Mesendoderm (in vitro differentiated cells): ENCODE measurements at regions not wholly inside any gene's neighbourhood (a gene's known extent, or its start where the extent isn't known, plus 50 kb on each side); places are given as distances from the start of the nearest gene placed in this dataset.
"Not testable (repeated sequence)": the region's sequence is repeated elsewhere in the genome, so short reads cannot be mapped to it uniquely, and the experiment has no call there.

Source experiments
- DNase-seq: peaks from one replicate; pipeline ENCODE4 v3.0.0; 2013
- H2AK5ac ChIP-seq: 2 replicates; pipeline ENCODE4 v1.6.1; 2013; ENCODE audit warnings: low read length, inconsistent platforms
- H2BK120ac ChIP-seq: 2 replicates; pipeline ENCODE4 v1.6.1; 2013; ENCODE audit warnings: low read depth, mild to moderate bottlenecking, low read length, moderate library complexity, mixed read lengths
- H2BK15ac ChIP-seq: replicated peaks from 2 replicates; pipeline ENCODE4 v1.6.1; 2013; ENCODE audit warnings: low read depth, mild to moderate bottlenecking, moderate library complexity
- H2BK5ac ChIP-seq: 2 replicates; pipeline ENCODE4 v1.6.1; 2013; ENCODE audit warnings: low read length, inconsistent platforms
- H3K18ac ChIP-seq: 2 replicates; pipeline ENCODE4 v1.6.1; 2013; ENCODE audit warnings: mild to moderate bottlenecking, low read length, mixed read lengths
- H3K23ac ChIP-seq: one replicate; pipeline ENCODE4 v1.6.1; 2013; ENCODE audit warnings: low read length
- H3K27ac ChIP-seq: 2 replicates; pipeline ENCODE4 v1.5.1; 2013; ENCODE audit warnings: low read depth, mild to moderate bottlenecking, inconsistent platforms, low read length, moderate library complexity
- H3K27me3 ChIP-seq: 2 replicates; pipeline ENCODE4 v1.6.1; 2013; ENCODE audit warnings: low read length, control low read depth, mild to moderate bottlenecking, inconsistent platforms; ENCODE audit not compliant: insufficient read depth, poor library complexity
- H3K36me3 ChIP-seq: 2 replicates; pipeline ENCODE4 v1.6.1; 2013; ENCODE audit warnings: low read length, inconsistent platforms; ENCODE audit not compliant: control insufficient read depth, insufficient read depth
- H3K4ac ChIP-seq: one replicate; pipeline ENCODE4 v1.6.1; 2013; ENCODE audit warnings: low read depth, mild to moderate bottlenecking, low read length, moderate library complexity
- H3K4me1 ChIP-seq: 2 replicates; pipeline ENCODE4 v1.6.1; 2013; ENCODE audit warnings: low read depth, low read length, inconsistent platforms; ENCODE audit not compliant: control insufficient read depth
- H3K4me2 ChIP-seq: 2 replicates; pipeline ENCODE4 v1.6.1; 2013; ENCODE audit warnings: low read length
- H3K4me3 ChIP-seq: 2 replicates; pipeline ENCODE4 v1.5.1; 2013; ENCODE audit warnings: mild to moderate bottlenecking, low read length
- H3K56ac ChIP-seq: one replicate; pipeline ENCODE4 v1.6.1; 2013; ENCODE audit warnings: low read length
- H3K79me1 ChIP-seq: 2 replicates; pipeline ENCODE4 v1.6.1; 2013; ENCODE audit warnings: low read length, inconsistent platforms
- H3K79me2 ChIP-seq: 2 replicates; pipeline ENCODE4 v1.6.1; 2013; ENCODE audit warnings: mild to moderate bottlenecking, low read length; ENCODE audit not compliant: control insufficient read depth, insufficient read depth
- H3K9ac ChIP-seq: 2 replicates; pipeline ENCODE4 v1.6.1; 2013; ENCODE audit warnings: low read length, inconsistent platforms
- H4K5ac ChIP-seq: one replicate; pipeline ENCODE4 v1.6.1; 2013; ENCODE audit warnings: low read length
- H4K8ac ChIP-seq: one replicate; pipeline ENCODE4 v1.6.1; 2013; ENCODE audit warnings: low read depth, mild to moderate bottlenecking, control low read depth, low read length, moderate library complexity
- WGBS: extraction: QIAGEN DNeasy Blood & Tissue Kit; methylation state at CpG from one replicate; pipeline ENCODE4 v1.1.7; 2013; ENCODE audit warnings: low lambda C conversion rate, missing lambda C conversion rate; ENCODE audit not compliant: insufficient coverage; ENCODE audit errors: extremely low coverage; 5-methylcytosine and 5-hydroxymethylcytosine counted together

DNA sequence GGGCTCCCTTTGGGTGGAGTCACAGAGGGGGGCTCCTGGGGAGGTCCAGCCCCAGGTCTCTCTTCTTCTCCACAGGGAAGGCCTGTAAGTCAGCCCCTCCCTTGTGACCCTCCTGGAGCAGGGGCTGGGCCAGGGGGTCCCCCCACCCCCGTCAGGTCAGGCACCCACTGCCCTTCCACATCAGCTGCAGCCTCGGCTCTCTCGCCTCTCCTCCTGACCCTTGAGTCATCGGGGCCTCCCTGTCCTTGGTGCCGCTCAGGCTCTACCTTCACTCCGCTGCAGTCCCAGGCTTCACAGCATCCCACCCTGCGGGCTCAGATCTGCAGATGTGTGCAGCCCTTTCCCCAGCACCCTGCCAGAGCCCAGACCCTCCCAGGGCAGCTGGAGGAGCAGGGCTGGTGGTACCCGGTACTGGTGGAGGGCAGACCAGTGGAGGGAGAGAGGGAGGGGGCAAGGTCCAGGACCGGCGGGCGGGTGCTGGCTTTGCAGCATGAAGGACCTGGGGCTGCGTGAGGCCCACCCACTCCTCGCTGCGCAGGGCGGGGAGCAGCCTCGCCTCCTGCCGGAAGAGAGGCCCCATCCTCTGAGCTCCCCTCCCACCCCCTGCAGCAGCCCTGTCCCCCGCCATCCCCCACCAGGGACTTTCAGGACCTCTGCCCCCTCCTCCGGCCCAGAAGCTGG lies 117.1 kb downstream of the FAM53A start:
- H3K23ac ChIP-seq = no peak overlapping the region
- no peak for DNase-seq
- no peak overlapping the region for H3K4me3 ChIP-seq
- H3K9ac ChIP-seq = no peak overlapping the region
- H4K5ac ChIP-seq = no peak overlapping the region
- H3K18ac ChIP-seq = no peak overlapping the region
- H3K27ac ChIP-seq = no peak overlapping the region
- H3K36me3 ChIP-seq = no peaks in the 10 kb centered on the region
- no peak overlapping the region for H2BK15ac ChIP-seq
- no peaks in the 10 kb centered on the region for H3K4me1 ChIP-seq
- H3K4me2 ChIP-seq = no peak overlapping the region
- H4K8ac ChIP-seq = no peak overlapping the region
- no peak overlapping the region for H2BK120ac ChIP-seq
- no peak overlapping the region for H2BK5ac ChIP-seq
- no peak overlapping the region for H3K4ac ChIP-seq
- H3K56ac ChIP-seq = no peak overlapping the region
- no peaks in the 10 kb centered on the region for H3K27me3 ChIP-seq
- no peaks in the 10 kb centered on the region for H3K79me2 ChIP-seq
- no peaks in the 10 kb centered on the region for H3K79me1 ChIP-seq
- WGBS = no CpG with 5 or more reads among the region's 19 CpGs
- no peak overlapping the region for H2AK5ac ChIP-seq

DNA sequence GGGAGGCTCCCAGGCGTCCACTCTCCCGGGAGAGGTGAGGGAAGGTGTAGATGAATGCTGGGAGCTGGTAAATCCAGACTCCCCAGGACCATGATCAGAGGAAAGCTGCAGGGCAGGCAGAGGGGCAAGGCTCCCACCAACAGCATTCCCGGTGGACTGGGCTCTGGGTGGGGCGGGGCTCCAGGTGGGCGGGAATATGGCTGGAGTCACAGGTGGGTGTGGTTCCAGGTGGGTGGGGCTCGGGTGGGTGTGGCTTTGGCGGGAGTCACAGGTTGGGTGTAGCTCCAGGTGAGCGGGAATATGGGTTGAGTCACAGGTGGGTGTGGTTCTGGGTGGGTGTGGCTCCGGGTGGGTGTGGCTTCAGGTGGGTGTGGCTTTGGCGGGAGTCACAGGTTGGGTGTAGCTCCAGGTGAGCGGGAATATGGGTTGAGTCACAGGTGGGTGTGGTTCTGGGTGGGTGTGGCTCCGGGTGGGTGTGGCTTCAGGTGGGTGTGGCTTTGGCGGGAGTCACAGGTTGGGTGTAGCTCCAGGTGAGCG lies 117.7 kb downstream of the FAM53A start:
- H3K4me3 ChIP-seq, H3K56ac ChIP-seq, H4K8ac ChIP-seq, H2BK120ac ChIP-seq, H3K4me1 ChIP-seq, H3K27ac ChIP-seq, H2BK15ac ChIP-seq, H3K4ac ChIP-seq, H2BK5ac ChIP-seq, H3K27me3 ChIP-seq, H3K23ac ChIP-seq, H3K79me2 ChIP-seq, H2AK5ac ChIP-seq, H3K36me3 ChIP-seq, H3K9ac ChIP-seq, H3K4me2 ChIP-seq, H3K79me1 ChIP-seq, H4K5ac ChIP-seq, H3K18ac ChIP-seq: not testable (repeated sequence)
- WGBS = no CpG with 5 or more reads among the region's 14 CpGs
- DNase-seq = peak; percentile 69

DNA sequence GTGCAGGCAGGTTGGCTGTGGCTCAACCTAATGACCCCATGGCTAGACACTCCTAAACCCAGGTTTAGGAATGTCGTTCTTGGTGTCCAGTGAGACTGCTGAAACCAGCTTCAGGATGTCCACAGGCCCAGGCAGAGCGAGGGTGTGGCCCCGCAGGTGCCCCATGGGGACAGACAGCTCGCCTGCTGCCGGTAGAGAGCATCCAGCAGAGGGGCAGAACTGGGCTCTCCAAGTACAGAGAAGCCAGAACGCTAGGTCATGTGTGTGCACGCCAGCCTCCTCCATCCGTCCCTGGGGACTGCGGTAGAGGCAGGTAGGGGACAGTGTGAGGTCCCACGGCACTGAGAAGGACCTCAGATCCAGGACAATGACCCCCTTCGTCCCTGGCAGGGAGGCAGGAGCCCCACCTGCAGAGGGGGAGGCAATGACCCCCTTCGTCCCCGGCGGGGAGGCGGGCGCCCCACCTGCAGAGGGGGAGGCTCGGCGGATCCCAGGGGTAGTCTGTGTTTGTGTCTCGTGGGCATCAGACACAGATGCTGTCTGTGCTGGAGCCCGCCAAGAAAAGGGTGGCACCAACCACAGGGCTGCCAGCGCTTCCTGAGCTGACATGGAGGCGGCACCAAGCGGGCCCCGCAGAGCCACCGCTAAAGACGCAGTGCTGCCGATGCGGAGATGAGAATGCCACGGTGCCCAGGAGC lies 118.4 kb downstream of the FAM53A start:
- WGBS = no CpG with 5 or more reads among the region's 29 CpGs
- H3K18ac ChIP-seq = no peak overlapping the region
- no peak overlapping the region for H3K56ac ChIP-seq
- H3K23ac ChIP-seq = no peak overlapping the region
- H4K5ac ChIP-seq = no peak overlapping the region
- no peak overlapping the region for H3K27ac ChIP-seq
- no peak overlapping the region for H2BK5ac ChIP-seq
- no peak for DNase-seq
- no peak overlapping the region for H2BK15ac ChIP-seq
- no peak overlapping the region for H2AK5ac ChIP-seq
- H3K9ac ChIP-seq = no peak overlapping the region
- no peaks in the 10 kb centered on the region for H3K27me3 ChIP-seq
- H3K4me1 ChIP-seq = no peaks in the 10 kb centered on the region
- H3K36me3 ChIP-seq = no peaks in the 10 kb centered on the region
- no peak overlapping the region for H3K4me3 ChIP-seq
- H3K79me1 ChIP-seq = no peaks in the 10 kb centered on the region
- no peak overlapping the region for H3K4me2 ChIP-seq
- no peaks in the 10 kb centered on the region for H3K79me2 ChIP-seq
- H2BK120ac ChIP-seq = no peak overlapping the region
- no peak overlapping the region for H4K8ac ChIP-seq
- no peak overlapping the region for H3K4ac ChIP-seq

DNA sequence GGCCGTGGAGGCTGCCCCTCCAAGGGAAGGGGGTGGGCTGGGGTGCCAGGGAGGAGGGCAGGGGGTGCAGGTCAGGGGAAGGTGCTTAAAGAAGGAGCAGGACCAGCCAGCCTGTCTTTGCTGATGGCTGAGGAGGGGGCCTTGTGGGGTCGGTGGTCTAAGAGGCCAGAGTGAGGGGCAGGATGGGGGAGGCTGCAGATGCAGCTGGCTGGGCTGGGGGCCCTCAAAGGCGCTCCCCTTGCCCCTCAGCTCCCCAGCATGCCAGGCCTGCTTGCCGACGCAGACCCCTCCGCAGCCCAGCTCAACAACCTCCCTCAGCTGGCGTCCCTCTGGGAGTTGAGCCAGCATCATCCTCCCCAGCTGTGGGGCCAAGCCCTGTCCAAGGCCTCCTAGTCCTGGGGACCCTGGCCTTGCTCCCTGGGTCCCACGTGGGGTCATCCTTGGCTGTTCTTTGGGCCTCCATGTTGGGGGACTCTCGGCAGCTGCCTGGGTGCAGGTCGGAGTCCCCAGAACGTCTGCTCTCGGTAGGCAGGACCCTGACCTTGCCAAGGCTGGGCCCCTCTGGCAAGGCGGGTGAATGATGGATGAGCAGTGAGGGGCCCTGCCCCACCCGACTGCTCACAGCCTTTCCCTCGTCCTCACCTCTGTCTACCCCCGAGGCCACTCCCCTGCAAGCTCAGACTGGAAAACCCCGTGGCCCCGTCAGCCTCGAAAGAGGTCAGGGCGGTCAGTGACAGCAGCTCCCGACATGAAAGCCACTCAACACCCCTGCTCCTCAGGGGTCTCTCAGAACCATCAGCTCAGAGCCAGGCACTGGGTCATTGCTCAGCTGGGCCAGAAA lies 119.4 kb downstream of the FAM53A start:
- Histone ChIP-seq H3K9ac (no peak overlapping the region), H2BK15ac (no peak overlapping the region), H4K5ac (no peak overlapping the region), H3K4me2 (no peak overlapping the region), H3K23ac (no peak overlapping the region), H3K4me3 (no peak overlapping the region), H3K27me3 (no peaks in the 10 kb centered on the region), H3K36me3 (no peaks in the 10 kb centered on the region), H2BK5ac (no peak overlapping the region), H2BK120ac (no peak overlapping the region), H2AK5ac (no peak overlapping the region), H3K4ac (no peak overlapping the region), H3K27ac (no peak overlapping the region), H3K79me2 (no peaks in the 10 kb centered on the region), H4K8ac (no peak overlapping the region), H3K4me1 (no peaks in the 10 kb centered on the region), H3K18ac (no peak overlapping the region), H3K79me1 (no peaks in the 10 kb centered on the region), H3K56ac (no peak overlapping the region)
- WGBS = no CpG with 5 or more reads among the region's 21 CpGs
- no peak for DNase-seq

DNA sequence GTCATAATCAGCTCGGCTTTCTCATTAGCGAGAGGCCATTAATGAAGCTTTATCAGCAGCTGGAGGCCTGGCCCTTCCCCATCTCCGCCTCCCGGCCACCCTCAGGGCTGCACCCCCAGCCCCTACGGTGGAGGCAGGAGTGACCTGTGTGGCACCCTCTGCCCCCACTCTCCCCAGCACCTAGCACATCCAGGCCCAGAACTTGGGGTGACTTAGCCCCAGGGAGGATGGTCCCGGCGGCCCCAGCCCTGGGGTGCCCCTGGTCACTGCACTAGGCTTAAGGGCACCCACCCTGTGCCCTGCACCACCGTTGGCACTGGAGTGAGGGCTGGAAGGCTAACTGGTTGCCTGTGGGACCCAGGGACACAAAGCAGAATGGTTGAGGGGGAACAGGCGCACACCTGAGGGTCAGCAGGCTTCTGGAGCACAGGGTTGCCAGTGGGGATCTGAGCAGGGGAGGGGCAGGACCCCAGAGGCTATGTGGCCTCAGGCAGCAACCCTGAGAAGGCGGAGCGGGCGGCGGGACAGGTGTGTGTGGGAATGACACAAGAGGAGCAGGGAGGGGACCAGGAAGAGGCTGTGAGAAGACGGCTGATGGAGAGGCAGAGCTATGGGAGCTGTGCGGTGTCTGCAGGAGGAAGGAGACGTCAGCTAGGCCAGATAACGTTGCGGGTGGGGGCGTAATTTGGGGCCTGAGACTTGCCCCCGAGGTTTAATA lies 120.2 kb downstream of the FAM53A start:
- no CpG with 5 or more reads among the region's 20 CpGs for WGBS
- H3K27me3 ChIP-seq = no peaks in the 10 kb centered on the region

More for the DNA sequence above, 120.2 kb downstream of the FAM53A start:
- no peaks in the 10 kb centered on the region for H3K36me3 ChIP-seq
- H2AK5ac ChIP-seq = no peak overlapping the region
- no peaks in the 10 kb centered on the region for H3K4me1 ChIP-seq
- no peak overlapping the region for H3K56ac ChIP-seq
- H3K23ac ChIP-seq = no peak overlapping the region
- no peaks in the 10 kb centered on the region for H3K79me2 ChIP-seq
- H4K5ac ChIP-seq = no peak overlapping the region
- no peak overlapping the region for H2BK15ac ChIP-seq
- no peak overlapping the region for H3K9ac ChIP-seq
- H3K4ac ChIP-seq = no peak overlapping the region
- H3K27ac ChIP-seq = no peak overlapping the region
- H3K18ac ChIP-seq = no peak overlapping the region
- H2BK5ac ChIP-seq = no peak overlapping the region
- H2BK120ac ChIP-seq = no peak overlapping the region
- H4K8ac ChIP-seq = no peak overlapping the region
- DNase-seq = no peak
- no peak overlapping the region for H3K4me3 ChIP-seq
- no peak overlapping the region for H3K4me2 ChIP-seq
- H3K79me1 ChIP-seq = no peaks in the 10 kb centered on the region
